Choroid plexus epithelial cell (primary cell): ENCODE measurements at regions not wholly inside any gene's neighbourhood (a gene's known extent, or its start where the extent isn't known, plus 50 kb on each side); places are given as distances from the start of the nearest gene placed in this dataset.

Experiments used
- DNase-seq: peaks from one replicate; pipeline ENCODE4 v3.0.0-alpha.2; 2010; ENCODE audit warnings: low read depth
- H3K4me3 ChIP-seq: 2 replicates; pipeline ENCODE4 v1.5.1; 2011; ENCODE audit warnings: low read depth, mild to moderate bottlenecking, control low read depth, low read length, moderate library complexity
- CTCF ChIP-seq: conservative IDR thresholded peaks from 2 replicates; pipeline ENCODE4 v1.5.1; 2011; ENCODE audit warnings: low read depth, mild to moderate bottlenecking, control low read depth, inconsistent platforms, low read length, moderate library complexity

- no peak overlapping the region for H3K4me3 ChIP-seq
- no peak for DNase-seq
- no peak for TF ChIP-seq CTCF
Observed at GRCh38 chr18:7168408-7168807, 50.8 kb upstream of the LAMA1 start.
